MV-4-11 (cell line): ENCODE measurements at regions not wholly inside any gene's neighbourhood (a gene's known extent, or its start where the extent isn't known, plus 50 kb on each side); places are given as distances from the start of the nearest gene placed in this dataset.

Source experiments
- DNase-seq: peaks from one replicate; lab custom pipeline; 2025; lab: John Stamatoyannopoulos, UW

GRCh38 chr2:234768608-234769196 lies 183.1 kb upstream of the SH3BP4 start:
- DNase-seq: no peak

- DNase-seq: no peak
Observed at GRCh38 chr2:234765279-234765678, 186.5 kb upstream of the SH3BP4 start.

- DNase-seq: no peak
Observed at GRCh38 chr2:234764372-234764771, 187.4 kb upstream of the SH3BP4 start.

GRCh38 chr2:234763002-234763873 lies 188.6 kb upstream of the SH3BP4 start:
- DNase-seq: no peak

- no peak for DNase-seq
Observed at GRCh38 chr2:234761910-234762309, 189.9 kb upstream of the SH3BP4 start.

GRCh38 chr2:234754126-234754525 lies 197.7 kb upstream of the SH3BP4 start:
- no peak for DNase-seq

GRCh38 chr2:234753701-234754100 lies 198.1 kb upstream of the SH3BP4 start:
- no peak for DNase-seq

GRCh38 chr2:234752966-234753365 lies 198.9 kb upstream of the SH3BP4 start:
- no peak for DNase-seq

- DNase-seq: no peak
Observed at GRCh38 chr2:234751275-234751973, 200.4 kb upstream of the SH3BP4 start.

- no peak for DNase-seq
Observed at GRCh38 chr2:234747833-234748559, 203.8 kb upstream of the SH3BP4 start.

GRCh38 chr2:234747032-234747431 lies 204.8 kb upstream of the SH3BP4 start:
- no peak for DNase-seq

- DNase-seq: no peak
Observed at GRCh38 chr2:234745347-234745746, 206.5 kb upstream of the SH3BP4 start.

GRCh38 chr2:234741976-234742375 lies 209.8 kb upstream of the SH3BP4 start:
- no peak for DNase-seq

- no peak for DNase-seq
Observed at GRCh38 chr2:234739061-234739460, 212.8 kb upstream of the SH3BP4 start.

- DNase-seq: no peak
Observed at GRCh38 chr2:234735829-234736228, 216.0 kb upstream of the SH3BP4 start.

GRCh38 chr2:234733795-234734600 lies 217.8 kb upstream of the SH3BP4 start:
- no peak for DNase-seq

GRCh38 chr2:234733093-234733489 lies 218.7 kb upstream of the SH3BP4 start:
- no peak for DNase-seq

GRCh38 chr2:234732404-234733092 lies 219.3 kb upstream of the SH3BP4 start:
- DNase-seq: no peak

GRCh38 chr2:234731236-234731635 lies 220.6 kb upstream of the SH3BP4 start:
- DNase-seq: no peak

GRCh38 chr2:234730066-234730640 lies 221.7 kb upstream of the SH3BP4 start:
- no peak for DNase-seq
